ENCODE measurements at regions not wholly inside any gene's neighbourhood (a gene's known extent, or its start where the extent isn't known, plus 50 kb on each side); places are given as distances from the start of the nearest gene placed in this dataset.

DNA sequence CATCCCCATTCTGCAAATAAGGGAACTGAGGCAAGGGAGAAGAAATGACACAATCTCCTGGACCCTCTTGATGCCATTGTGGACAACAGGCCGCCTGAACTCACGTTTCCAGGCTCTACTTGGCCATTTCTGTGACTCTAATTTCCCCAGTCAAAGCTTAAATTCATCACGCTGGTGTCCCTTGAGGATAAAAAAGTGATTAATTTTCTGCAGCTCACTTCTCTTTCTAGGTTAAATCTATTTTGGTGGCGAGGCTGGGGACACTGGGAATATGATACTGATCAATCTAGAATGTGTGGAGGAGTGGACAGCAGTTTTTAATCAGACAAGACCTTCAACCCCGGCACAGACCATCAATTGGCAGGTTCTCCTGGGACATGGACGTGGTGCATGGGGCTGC is 168.2 kb upstream of the SULF2 start:
- ChIA-PET CTCF (no interaction called here), POLR2A (no interaction called here)
- Mint-ChIP-seq H3K36me3 (ENCODE audit: low read depth) (no peaks in the 10 kb centered on the region), H3K4me3 (no peak overlapping the region), H3K27me3 (no peaks in the 10 kb centered on the region), H3K4me1 (ENCODE audit: low read depth) (no peaks in the 10 kb centered on the region), H3K9me3 (no peaks in the 10 kb centered on the region), H3K27ac (no peak overlapping the region)
- intact Hi-C loops (cut with micrococcal nuclease) = no loop called here
- no peak for ATAC-seq
- TF ChIP-seq, protein P1, sequence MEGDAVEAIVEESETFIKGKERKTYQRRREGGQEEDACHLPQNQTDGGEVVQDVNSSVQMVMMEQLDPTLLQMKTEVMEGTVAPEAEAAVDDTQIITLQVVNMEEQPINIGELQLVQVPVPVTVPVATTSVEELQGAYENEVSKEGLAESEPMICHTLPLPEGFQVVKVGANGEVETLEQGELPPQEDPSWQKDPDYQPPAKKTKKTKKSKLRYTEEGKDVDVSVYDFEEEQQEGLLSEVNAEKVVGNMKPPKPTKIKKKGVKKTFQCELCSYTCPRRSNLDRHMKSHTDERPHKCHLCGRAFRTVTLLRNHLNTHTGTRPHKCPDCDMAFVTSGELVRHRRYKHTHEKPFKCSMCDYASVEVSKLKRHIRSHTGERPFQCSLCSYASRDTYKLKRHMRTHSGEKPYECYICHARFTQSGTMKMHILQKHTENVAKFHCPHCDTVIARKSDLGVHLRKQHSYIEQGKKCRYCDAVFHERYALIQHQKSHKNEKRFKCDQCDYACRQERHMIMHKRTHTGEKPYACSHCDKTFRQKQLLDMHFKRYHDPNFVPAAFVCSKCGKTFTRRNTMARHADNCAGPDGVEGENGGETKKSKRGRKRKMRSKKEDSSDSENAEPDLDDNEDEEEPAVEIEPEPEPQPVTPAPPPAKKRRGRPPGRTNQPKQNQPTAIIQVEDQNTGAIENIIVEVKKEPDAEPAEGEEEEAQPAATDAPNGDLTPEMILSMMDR (IDR thresholded peaks at IDR 0.05) = no peak
- no peak for DNase-seq

DNA sequence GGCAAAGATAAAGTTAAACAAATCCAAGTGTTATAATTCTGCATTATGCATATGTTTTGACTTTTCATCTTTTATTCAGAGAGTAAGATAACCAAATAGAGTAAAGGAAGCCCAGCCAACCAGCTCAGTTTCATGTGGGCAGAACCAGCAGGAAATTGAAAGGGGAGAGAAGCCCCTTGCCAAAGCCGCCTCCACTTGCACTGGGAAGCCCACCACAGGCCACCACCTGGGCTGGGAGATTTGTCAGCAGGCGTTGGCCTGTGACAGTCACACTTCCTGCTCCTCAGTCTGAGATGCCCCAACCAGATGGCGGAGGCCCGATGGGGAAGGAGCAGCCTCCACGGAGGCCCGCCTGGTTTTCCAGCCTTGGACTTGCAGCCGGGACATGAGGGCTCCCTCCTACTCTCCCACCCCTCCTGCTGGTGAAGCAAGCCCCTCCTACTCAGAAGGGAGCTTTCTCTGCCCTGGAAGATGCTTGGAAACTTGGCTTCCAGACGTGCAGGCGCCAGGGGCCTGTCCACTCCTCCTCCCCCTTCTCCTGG is 166.8 kb upstream of the SULF2 start:
- ATAC-seq (no peak), DNase-seq (no peak)
- CTCF ChIA-PET = no interaction called here
- H3K36me3 Mint-ChIP-seq (ENCODE audit: low read depth) = no peaks in the 10 kb centered on the region
- no peaks in the 10 kb centered on the region for H3K9me3 Mint-ChIP-seq
- no peak overlapping the region for H3K27ac Mint-ChIP-seq
- TF ChIP-seq, protein P1 (IDR thresholded peaks at IDR 0.05) = no peak
- no peak overlapping the region for H3K4me3 Mint-ChIP-seq
- POLR2A ChIA-PET = no interaction called here
- no peaks in the 10 kb centered on the region for H3K4me1 Mint-ChIP-seq (ENCODE audit: low read depth)
- H3K27me3 Mint-ChIP-seq = no peaks in the 10 kb centered on the region
- intact Hi-C loops (cut with micrococcal nuclease) = no loop called here

DNA sequence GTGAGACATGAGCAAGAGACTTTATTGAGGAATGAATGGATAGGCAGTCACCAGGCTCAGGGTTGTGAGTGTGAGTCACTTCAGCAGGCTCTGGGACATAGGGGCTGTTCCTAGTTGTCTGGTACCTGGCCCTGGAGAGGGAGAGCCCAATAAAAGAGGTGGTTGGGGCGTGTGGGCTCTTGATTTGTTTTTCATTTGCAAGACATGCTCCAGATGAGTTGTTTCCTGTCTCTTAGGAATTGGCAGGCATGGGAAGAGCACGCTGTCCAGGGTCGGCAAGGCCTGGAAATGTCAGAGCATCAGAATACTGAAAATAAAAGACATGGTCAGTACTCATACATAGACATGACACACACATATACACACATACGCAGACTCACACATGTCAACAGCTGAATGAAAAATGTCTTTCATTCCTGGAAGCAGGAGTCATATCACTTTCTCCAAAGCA is 166.3 kb upstream of the SULF2 start:
- intact Hi-C loops (cut with micrococcal nuclease) = no loop called here

DNA sequence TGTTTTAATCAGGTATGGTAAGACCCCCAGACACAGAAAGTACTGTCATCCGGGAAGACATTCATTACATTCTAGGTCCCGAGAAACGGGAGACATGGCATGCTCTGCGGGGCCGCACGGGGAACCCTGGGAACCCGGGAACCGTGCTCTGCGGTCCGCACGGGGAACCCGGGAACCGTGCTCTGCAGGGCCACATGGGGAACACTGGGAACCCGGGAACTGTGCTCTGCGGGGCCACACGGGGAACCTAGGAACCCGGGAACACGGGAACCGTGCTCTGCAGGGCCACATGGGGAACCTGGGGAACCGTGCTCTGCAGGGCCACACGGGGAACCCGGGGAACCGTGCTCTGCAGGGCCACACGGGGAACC is 165.6 kb upstream of the SULF2 start:
- TF ChIP-seq, protein P1 (IDR thresholded peaks at IDR 0.05) = no peak
- intact Hi-C loops (cut with micrococcal nuclease) = no loop called here
- no peaks in the 10 kb centered on the region for H3K9me3 Mint-ChIP-seq
- H3K36me3 Mint-ChIP-seq (ENCODE audit: low read depth) = no peaks in the 10 kb centered on the region
- H3K4me1 Mint-ChIP-seq (ENCODE audit: low read depth) = no peaks in the 10 kb centered on the region
- DNase-seq (no peak), ATAC-seq (no peak)
- H3K27me3 Mint-ChIP-seq = no peaks in the 10 kb centered on the region
- H3K27ac Mint-ChIP-seq = no peak overlapping the region
- CTCF ChIA-PET = no interaction called here
- POLR2A ChIA-PET = no interaction called here
- no peak overlapping the region for H3K4me3 Mint-ChIP-seq

More for the DNA sequence above, 166.3 kb upstream of the SULF2 start:
- ChIA-PET CTCF (no interaction called here), POLR2A (no interaction called here)
- no peaks in the 10 kb centered on the region for H3K27me3 Mint-ChIP-seq
- TF ChIP-seq, protein P1 (IDR thresholded peaks at IDR 0.05) = no peak
- no peaks in the 10 kb centered on the region for H3K36me3 Mint-ChIP-seq (ENCODE audit: low read depth)
- ATAC-seq (no peak), DNase-seq (no peak)
- H3K4me3 Mint-ChIP-seq = no peak overlapping the region
- H3K9me3 Mint-ChIP-seq = no peaks in the 10 kb centered on the region
- no peaks in the 10 kb centered on the region for H3K4me1 Mint-ChIP-seq (ENCODE audit: low read depth)
- H3K27ac Mint-ChIP-seq = no peak overlapping the region

DNA sequence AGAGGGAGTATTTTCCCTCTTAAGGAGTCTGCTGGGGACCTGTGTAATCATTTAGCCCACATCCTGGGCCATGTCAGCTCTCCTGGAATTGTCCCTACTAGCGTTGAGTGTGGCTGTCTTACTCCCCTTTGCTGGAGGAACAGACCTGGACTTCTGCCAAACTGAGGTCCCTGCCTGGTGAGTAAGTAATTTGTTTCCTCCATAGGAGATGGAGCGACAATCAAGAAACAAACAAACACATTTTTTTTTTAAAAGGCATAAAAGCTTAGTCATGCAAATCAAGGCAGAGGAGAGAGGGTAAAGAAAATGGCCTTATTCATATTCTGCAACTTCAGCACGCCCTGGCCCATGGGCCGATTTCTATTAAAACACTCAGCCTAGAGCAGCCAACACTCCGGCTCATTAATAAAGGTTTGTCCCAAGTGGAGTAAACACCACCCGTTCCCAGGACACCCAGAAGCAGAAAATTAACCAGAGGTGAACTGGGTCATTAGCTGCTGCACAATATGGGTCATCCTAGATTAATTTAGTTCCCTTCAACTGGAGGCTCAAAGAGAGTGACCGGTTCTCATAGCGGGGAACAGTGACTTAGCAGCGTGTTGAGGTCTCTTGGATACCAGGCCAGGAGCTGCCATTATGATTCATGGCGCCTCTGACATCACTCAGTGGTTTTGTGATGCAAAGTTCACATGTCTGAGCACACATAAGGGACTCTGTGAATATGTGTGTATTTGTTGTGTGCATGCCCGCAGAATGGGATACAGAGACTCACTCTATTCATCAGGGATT is 165.0 kb upstream of the SULF2 start:
- ChIA-PET POLR2A (no interaction called here), CTCF (no interaction called here)
- Mint-ChIP-seq H3K4me1 (ENCODE audit: low read depth) (no peaks in the 10 kb centered on the region), H3K27me3 (no peaks in the 10 kb centered on the region), H3K36me3 (ENCODE audit: low read depth) (no peaks in the 10 kb centered on the region), H3K27ac (no peak overlapping the region), H3K4me3 (no peak overlapping the region), H3K9me3 (no peaks in the 10 kb centered on the region)
- ATAC-seq = no peak
- TF ChIP-seq, protein P1 (IDR thresholded peaks at IDR 0.05) = no peak
- intact Hi-C loops (cut with micrococcal nuclease) = no loop called here
- DNase-seq = no peak
